GM18511 (cell line): ENCODE measurements at regions not wholly inside any gene's neighbourhood (a gene's known extent, or its start where the extent isn't known, plus 50 kb on each side); places are given as distances from the start of the nearest gene placed in this dataset.

Source experiments
- ATAC-seq: cut with Tn5 transposase; IDR thresholded peaks from one replicate; pipeline ENCODE4 v1.9.1; 2021; ENCODE audit warnings: mild to moderate bottlenecking, moderate library complexity; ENCODE audit not compliant: unreplicated experiment

GRCh38 chr1:82486969-82487368 lies 686.2 kb downstream of the ADGRL2 start:
- ATAC-seq: no peak

GRCh38 chr1:82486468-82486867 lies 685.7 kb downstream of the ADGRL2 start:
- ATAC-seq: no peak

- ATAC-seq: no peak
These were observed 685.0 kb downstream of the ADGRL2 start for GRCh38 chr1:82485591-82486369.

GRCh38 chr1:82483146-82483545 lies 682.4 kb downstream of the ADGRL2 start:
- no peak for ATAC-seq

- ATAC-seq: no peak
These were observed 678.2 kb downstream of the ADGRL2 start for GRCh38 chr1:82478916-82479315.

- ATAC-seq: no peak
These were observed 671.9 kb downstream of the ADGRL2 start for GRCh38 chr1:82472489-82473131.

- no peak for ATAC-seq
These were observed 666.2 kb downstream of the ADGRL2 start for GRCh38 chr1:82466891-82467290.

- no peak for ATAC-seq
These were observed 665.7 kb downstream of the ADGRL2 start for GRCh38 chr1:82466416-82466815.

GRCh38 chr1:82465024-82465423 lies 664.3 kb downstream of the ADGRL2 start:
- ATAC-seq: no peak

GRCh38 chr1:82464362-82465001 lies 663.7 kb downstream of the ADGRL2 start:
- no peak for ATAC-seq

GRCh38 chr1:82463951-82464350 lies 663.2 kb downstream of the ADGRL2 start:
- no peak for ATAC-seq

GRCh38 chr1:82462366-82462765 lies 661.6 kb downstream of the ADGRL2 start:
- ATAC-seq: no peak

- ATAC-seq: no peak
These were observed 654.6 kb downstream of the ADGRL2 start for GRCh38 chr1:82455342-82455741.

GRCh38 chr1:82454431-82454830 lies 653.7 kb downstream of the ADGRL2 start:
- no peak for ATAC-seq

GRCh38 chr1:82453511-82454185 lies 652.9 kb downstream of the ADGRL2 start:
- ATAC-seq: no peak

GRCh38 chr1:82452096-82452495 lies 651.4 kb downstream of the ADGRL2 start:
- no peak for ATAC-seq

GRCh38 chr1:82451191-82451590 lies 650.5 kb downstream of the ADGRL2 start:
- ATAC-seq: no peak

- no peak for ATAC-seq
These were observed 648.8 kb downstream of the ADGRL2 start for GRCh38 chr1:82449506-82450057.

- ATAC-seq: no peak
These were observed 646.2 kb downstream of the ADGRL2 start for GRCh38 chr1:82446955-82447354.

GRCh38 chr1:82446236-82446635 lies 645.5 kb downstream of the ADGRL2 start:
- ATAC-seq: no peak

GRCh38 chr1:82445827-82446226 lies 645.1 kb downstream of the ADGRL2 start:
- ATAC-seq: no peak
